ENCODE measurements at regions not wholly inside any gene's neighbourhood (a gene's known extent, or its start where the extent isn't known, plus 50 kb on each side); places are given as distances from the start of the nearest gene placed in this dataset.

DNA sequence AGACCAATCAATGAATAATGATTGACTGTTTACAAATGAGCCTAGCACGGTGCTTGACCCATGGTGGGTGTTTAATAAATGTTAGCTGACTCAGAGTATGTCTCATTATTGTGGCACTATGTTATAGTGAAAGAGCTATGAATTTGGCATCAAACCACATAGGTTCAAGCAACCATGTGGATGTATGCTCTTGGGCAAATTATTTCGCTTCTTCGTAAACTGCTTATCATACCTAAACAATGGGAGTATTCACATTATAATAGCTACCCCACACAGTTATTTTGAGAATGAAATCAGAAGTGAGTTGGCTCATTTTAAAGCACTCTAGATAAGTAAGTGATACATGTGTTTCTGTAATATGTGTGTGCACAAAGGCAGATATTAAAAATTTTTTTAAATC is 118.7 kb upstream of the HSD17B12 start:
- Mint-ChIP-seq H3K4me3 (no peak overlapping the region), H3K9me3 (no peaks in the 10 kb centered on the region), H3K27me3 (ENCODE audit: low read depth) (peaks cover 41% of the 10 kb centered on the region), H3K36me3 (ENCODE audit: low read depth) (no peaks in the 10 kb centered on the region), H3K4me1 (ENCODE audit: low read depth) (peaks cover 5% of the 10 kb centered on the region), H3K27ac (no peak overlapping the region)

DNA sequence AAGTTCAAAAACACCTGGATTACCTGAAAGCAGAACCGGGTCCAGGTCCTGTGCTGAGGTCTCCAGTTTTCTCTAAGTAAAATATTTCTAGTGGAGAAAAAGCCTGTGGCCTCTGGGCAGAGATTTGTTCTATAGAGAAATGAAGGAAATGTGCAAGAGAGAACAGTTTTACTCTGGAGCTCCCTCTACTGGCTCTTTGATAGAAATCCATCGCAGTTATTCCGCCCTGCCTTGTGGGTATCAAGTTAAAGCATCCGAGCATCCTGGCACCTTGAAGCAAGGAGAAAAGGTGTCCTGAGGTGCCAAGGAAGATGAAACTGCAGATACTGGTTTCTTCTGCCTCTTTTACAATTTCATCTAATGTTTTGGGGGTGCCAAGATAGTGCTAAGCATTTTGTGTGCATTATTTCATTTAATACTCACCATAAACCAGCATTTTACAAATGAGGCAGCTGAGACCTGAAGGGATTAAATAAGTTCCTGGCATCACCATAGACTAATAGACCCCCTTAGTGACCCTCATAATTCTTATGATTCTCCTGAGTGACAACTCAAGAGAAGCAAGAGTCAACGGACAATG is 113.1 kb upstream of the HSD17B12 start:
- Mint-ChIP-seq H3K4me1 (ENCODE audit: low read depth) (no peaks in the 10 kb centered on the region), H3K4me3 (no peak overlapping the region), H3K27me3 (ENCODE audit: low read depth) (peaks cover 42% of the 10 kb centered on the region), H3K36me3 (ENCODE audit: low read depth) (no peaks in the 10 kb centered on the region), H3K27ac (no peak overlapping the region), H3K9me3 (no peaks in the 10 kb centered on the region)

DNA sequence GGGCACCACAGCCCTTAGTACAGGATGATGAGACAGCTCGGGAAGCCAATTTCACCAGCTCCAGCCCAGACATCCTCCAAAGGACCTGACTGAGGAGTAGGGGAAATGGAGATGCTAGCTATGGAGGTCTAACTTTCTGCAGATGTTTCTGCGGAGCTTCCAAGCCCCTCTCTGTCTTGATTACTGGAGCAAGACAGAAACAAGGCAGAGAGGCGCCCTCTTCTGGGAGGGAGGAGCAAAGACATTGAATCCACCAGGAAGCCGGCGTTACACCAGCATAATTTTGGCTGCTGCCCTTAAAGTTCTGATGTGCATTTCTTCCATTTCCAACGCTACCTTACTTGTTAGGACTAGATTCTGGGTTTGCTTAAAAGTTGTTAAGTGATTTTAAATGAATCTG is 107.3 kb upstream of the HSD17B12 start:
- Mint-ChIP-seq H3K4me3 (no peak overlapping the region), H3K36me3 (ENCODE audit: low read depth) (no peaks in the 10 kb centered on the region), H3K27ac (no peak overlapping the region), H3K9me3 (no peaks in the 10 kb centered on the region), H3K27me3 (ENCODE audit: low read depth) (peaks cover 95% of the 10 kb centered on the region), H3K4me1 (ENCODE audit: low read depth) (peaks cover 8% of the 10 kb centered on the region)

DNA sequence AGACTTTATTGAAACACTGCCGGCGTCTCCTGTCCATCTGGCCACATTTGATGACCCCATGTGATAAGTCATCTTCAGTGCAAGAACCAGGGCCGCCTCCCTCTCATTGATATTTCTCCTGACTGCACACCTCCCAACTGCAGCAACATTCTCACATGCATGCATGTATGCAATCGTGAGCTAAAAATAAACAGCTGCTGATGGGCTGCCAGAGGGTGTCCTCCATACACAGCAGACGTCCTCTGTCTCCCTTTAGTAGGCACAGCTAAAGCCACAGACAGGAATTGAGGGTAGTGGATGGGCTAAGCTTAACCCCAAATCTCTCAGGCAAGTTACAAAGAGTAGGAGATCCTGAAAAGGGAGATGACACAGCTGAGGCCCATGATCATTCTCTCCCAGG is 106.7 kb upstream of the HSD17B12 start:
- Mint-ChIP-seq H3K4me1 (ENCODE audit: low read depth) (peaks cover 8% of the 10 kb centered on the region), H3K9me3 (no peaks in the 10 kb centered on the region)

DNA sequence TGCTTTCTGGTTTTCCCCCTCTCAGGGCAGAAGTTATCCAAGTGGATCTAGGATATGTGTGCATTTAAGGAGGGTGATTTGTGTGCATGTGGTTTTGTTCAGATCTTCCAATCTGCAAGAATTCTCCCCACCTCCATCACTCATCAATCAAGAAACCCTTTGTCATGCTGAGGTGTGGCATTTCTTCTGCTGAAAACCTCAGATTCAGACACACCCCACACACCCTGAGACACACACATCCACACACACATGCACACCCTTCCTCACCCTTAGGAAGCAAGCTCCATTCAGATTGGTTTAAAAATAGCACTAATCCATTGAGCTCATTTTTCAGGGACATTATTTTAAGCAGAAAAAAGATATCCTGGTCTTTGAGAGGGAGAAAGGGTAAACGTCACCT is 106.1 kb upstream of the HSD17B12 start:
- Mint-ChIP-seq H3K9me3 (no peaks in the 10 kb centered on the region), H3K4me1 (ENCODE audit: low read depth) (peaks cover 8% of the 10 kb centered on the region), H3K27me3 (ENCODE audit: low read depth) (peaks cover 96% of the 10 kb centered on the region), H3K4me3 (no peak overlapping the region), H3K36me3 (ENCODE audit: low read depth) (no peaks in the 10 kb centered on the region), H3K27ac (no peak overlapping the region)

More for the DNA sequence above, 106.7 kb upstream of the HSD17B12 start:
- Mint-ChIP-seq H3K36me3 (ENCODE audit: low read depth) (no peaks in the 10 kb centered on the region), H3K27ac (no peak overlapping the region), H3K27me3 (ENCODE audit: low read depth) (peaks cover 98% of the 10 kb centered on the region), H3K4me3 (no peak overlapping the region)

DNA sequence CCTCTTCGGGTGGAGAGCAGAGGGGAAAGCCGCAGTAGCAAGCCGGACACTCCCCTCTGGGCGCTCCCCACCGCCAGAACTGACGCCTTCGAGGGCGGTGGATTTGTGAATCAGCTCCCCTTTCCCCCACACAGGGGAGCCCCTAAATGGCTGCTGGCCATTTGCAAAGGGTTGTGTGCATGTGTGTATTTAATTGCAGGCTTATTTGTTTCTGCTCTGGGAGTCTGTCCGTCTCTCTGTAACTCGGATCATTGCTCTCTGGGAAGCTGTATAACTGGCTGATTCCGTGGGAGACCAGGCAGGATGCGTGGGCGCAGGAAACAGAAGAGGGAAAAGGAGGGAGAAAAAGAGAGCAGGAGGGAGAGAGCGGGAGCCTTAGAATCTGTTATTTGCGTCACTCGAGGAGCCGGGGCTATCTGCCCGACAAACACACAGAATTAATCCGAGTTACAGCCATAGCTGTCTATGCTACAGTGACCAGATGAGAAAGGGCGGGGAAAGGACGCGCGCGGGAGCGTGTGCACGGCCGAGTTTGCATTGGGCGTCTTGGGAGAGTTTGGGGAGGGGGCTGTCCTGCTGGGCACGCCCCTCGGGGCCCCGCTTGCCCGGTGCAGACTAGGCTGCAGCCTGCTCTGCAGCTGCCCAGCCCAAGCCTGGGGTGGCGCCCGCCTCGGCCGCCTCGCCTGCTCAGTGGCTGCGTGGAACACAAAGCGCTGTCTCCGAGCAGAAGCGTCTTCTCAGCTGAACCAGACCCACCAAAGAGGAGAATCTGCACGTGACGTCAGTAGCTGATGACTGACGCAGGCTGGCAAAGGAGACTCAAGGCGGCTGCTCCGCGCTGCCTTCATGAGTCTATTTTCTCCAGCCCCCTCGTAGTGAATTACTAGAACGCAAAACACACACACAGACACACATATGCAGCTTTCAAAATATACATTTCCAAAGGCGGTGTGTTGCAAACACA is 105.3 kb upstream of the HSD17B12 start:
- no peaks in the 10 kb centered on the region for H3K36me3 Mint-ChIP-seq (ENCODE audit: low read depth)

DNA sequence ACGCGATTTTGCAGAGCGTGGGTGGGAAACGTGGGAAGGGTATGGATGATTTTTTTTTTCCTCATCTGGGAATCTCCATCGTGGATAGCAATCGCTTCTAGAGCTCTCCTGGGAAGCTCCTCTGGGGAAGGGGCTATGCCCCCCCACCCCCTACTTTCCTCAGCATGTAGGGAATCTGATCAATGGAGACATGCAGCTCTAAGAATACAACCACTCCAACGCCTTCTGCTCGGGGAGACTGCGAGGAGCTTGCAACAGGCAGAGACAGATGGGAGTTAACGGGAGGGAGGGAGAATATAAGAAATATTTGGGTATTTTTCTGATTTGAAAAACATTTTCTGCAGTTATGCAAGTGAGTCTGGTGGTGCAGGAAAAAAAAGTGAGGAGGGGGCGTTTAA is 104.6 kb upstream of the HSD17B12 start:
- H3K36me3 Mint-ChIP-seq (ENCODE audit: low read depth) = no peaks in the 10 kb centered on the region
- no peak overlapping the region for H3K4me3 Mint-ChIP-seq
- H3K4me1 Mint-ChIP-seq (ENCODE audit: low read depth) = peaks cover 15% of the 10 kb centered on the region

More for the DNA sequence above, 105.3 kb upstream of the HSD17B12 start:
- no peak overlapping the region for H3K27ac Mint-ChIP-seq
- H3K9me3 Mint-ChIP-seq = no peaks in the 10 kb centered on the region
- peaks cover 8% of the 10 kb centered on the region for H3K4me1 Mint-ChIP-seq (ENCODE audit: low read depth)
- H3K27me3 Mint-ChIP-seq (ENCODE audit: low read depth) = peaks cover 96% of the 10 kb centered on the region
- H3K4me3 Mint-ChIP-seq = no peak overlapping the region

DNA sequence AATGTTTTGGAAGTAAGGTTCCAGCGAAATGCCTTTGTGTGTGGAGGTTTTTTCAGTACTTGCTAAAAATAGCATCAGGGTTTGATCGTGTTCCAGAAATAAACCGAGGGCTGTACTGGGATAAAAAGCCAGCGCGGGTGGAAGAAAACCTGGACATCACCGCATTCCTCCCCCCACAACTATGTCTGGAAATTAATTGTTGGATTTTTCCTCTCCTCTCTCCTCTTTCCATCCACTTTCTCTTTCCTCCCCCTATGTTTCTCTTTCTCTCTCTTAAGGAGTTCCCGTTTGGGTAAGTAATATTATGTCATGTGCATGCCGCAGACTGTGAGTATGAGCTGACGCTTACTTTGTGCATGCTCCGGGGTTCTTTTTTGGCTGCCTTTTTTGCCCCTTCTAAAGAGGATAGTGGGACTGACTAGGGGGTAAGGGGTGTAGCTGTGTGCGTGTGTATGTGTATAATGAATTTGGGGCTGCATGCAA is 104.2 kb upstream of the HSD17B12 start:
- Mint-ChIP-seq H3K36me3 (ENCODE audit: low read depth) (no peaks in the 10 kb centered on the region), H3K4me3 (no peak overlapping the region), H3K27me3 (ENCODE audit: low read depth) (peaks cover 97% of the 10 kb centered on the region), H3K4me1 (ENCODE audit: low read depth) (peaks cover 15% of the 10 kb centered on the region), H3K9me3 (no peaks in the 10 kb centered on the region), H3K27ac (no peak overlapping the region)

More for the DNA sequence above, 104.6 kb upstream of the HSD17B12 start:
- Mint-ChIP-seq H3K27ac (no peak overlapping the region), H3K27me3 (ENCODE audit: low read depth) (peaks cover 97% of the 10 kb centered on the region), H3K9me3 (no peaks in the 10 kb centered on the region)

DNA sequence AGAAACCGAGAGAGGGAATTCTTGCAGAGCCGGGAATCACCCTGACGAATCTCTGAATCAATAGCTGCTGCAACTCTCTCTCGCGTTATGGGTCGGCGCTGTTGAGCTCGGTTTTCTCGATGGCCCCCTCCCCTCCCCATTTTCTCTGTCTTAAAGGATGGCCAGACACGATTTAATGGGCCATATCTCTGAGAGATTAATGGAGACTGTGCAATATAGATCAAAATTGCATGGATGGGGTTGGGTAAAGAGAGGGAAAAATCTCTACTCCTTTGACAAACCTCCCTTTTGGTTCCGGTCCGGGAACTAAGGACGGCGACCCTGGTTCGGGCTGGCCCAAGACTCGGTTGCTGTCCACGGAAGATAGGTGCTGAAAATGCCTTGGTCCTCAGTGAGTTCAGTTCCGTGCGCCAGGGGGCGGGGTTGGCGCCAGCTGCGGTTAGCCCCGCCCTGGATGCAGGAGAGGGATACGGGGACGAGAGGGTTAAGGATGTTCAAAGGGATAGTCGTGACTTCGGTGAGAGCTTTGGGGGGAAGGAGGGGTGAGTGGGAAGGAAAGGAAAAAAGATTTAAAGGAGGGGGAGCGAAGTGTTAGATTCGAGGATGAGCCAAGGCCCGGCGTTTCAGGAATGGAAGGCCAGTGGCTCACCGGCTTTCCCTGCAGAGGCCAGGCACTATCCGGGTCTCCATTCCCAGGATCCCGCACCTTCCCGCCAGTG is 103.6 kb upstream of the HSD17B12 start:
- H3K4me1 Mint-ChIP-seq (ENCODE audit: low read depth) = peaks cover 16% of the 10 kb centered on the region
- H3K36me3 Mint-ChIP-seq (ENCODE audit: low read depth) = no peaks in the 10 kb centered on the region
- no peak overlapping the region for H3K27ac Mint-ChIP-seq
- H3K4me3 Mint-ChIP-seq = peak overlapping the region; percentile 28
- H3K9me3 Mint-ChIP-seq = no peaks in the 10 kb centered on the region
- peaks cover 97% of the 10 kb centered on the region for H3K27me3 Mint-ChIP-seq (ENCODE audit: low read depth)

DNA sequence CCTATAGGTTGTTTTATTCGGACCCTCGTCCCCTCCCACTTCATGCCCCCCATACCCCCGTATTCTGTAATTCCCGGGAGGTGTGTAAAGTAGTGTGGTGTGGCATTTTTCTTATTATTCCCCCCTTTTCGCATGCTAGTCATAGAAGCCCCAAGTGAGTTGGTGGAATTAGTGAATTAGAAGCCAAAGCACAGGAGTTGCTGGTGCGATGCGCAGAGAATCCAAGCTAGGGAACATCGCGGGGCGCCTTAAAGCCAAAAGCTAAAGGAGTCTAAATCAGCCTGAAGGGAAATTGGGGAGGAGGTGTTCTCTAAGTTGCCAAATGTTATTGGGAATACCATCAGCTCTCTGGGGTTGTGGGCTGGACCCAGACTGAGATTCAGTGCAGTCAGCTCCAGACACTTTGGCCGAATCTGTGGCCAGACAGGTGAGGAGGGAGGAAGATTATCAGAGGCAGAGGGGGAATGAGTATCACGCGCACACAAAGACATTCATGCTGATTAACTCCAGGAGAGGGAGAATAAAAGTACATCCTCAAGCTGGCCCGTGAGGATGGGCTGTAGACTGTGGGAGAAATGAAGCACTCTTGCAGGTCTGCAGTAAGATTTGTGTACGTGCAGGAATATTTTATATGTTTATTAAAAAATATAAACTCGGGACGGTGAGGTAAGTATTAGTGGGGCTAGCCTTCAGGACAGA is 102.8 kb upstream of the HSD17B12 start:
- Mint-ChIP-seq H3K27ac (peak overlapping the region; percentile 3), H3K4me3 (no peak overlapping the region), H3K36me3 (ENCODE audit: low read depth) (no peaks in the 10 kb centered on the region), H3K4me1 (ENCODE audit: low read depth) (peaks cover 16% of the 10 kb centered on the region), H3K27me3 (ENCODE audit: low read depth) (peaks cover 97% of the 10 kb centered on the region), H3K9me3 (no peaks in the 10 kb centered on the region)

DNA sequence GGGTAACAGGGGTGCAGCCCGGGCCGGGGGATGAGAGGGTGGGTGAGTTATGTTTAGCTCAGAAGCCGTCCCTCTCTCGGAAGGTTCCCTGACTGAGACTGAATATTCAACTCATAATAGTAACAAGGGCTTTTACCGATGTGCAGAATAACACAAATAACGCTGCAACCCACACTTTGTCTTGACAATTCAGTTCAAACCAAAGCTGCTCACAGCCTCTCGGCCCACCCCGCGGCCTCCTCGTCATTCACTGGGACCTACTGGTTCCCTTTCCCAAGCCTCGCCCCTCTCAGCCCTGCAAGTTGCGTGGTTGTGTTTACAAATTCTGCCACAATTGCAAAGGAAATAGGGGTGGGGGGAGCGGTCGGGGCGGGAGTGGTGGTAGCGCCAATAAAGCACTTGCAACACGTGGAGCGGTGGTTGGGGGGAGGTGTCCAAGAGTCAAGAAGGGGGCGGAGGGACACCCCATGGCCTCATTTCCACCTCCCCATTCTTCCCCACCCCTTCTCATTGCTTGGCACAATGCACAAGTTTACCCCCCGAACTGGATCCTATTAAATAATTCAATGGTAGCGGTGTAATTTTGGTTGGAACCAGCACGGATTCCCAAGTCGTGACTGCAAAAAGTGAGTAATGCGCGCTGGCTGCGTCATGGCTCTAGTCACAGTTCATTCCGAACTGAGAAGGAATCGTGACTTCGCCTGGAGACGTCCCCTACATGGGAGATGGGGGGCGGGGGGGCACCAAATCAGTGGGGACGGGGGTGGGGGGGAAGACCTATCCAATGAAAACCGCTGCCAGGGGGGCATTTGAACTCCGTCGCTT is 102.0 kb upstream of the HSD17B12 start:
- Mint-ChIP-seq H3K4me1 (ENCODE audit: low read depth) (peaks cover 16% of the 10 kb centered on the region), H3K27ac (no peak overlapping the region), H3K4me3 (peak overlapping the region; percentile 69)

DNA sequence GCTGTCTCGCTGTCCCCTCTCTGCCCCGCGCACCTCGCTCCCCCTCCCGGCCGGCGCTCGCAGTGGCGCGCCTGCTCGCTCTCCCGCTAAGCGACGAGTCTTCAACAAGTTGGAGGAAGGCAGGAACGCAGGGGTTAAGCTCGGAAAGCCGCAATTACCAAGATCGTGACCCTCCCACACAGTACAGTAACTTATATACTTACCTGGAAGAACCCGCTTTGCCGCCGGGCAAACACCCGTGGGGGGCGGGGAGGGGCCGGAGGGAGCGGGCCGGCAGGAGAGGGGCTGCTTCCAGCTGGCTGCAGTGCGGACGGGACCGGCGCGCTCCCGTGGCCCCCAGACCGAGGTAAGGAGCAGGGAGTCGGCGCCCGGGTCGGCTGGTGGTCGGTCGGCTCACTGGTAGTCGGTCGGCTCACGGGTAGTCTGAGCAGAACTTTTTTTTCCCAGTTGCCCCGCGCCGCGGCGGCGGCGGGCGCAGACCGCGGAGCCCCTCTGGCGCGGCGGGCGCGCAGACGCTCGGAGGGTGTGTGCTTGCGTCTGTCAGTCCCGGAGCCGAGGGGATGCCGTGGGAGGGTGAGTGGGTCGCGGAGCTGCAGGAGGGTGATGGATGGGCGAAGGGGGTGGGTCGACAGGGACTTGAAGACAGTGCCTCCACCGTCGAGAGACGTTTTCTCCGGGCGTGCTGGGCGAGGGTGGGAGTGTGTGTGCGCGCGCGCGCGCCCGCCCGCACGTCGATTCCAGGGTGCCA is 101.2 kb upstream of the HSD17B12 start:
- H3K36me3 Mint-ChIP-seq (ENCODE audit: low read depth) = no peaks in the 10 kb centered on the region
- H3K27ac Mint-ChIP-seq = no peak overlapping the region
- H3K4me1 Mint-ChIP-seq (ENCODE audit: low read depth) = peaks cover 16% of the 10 kb centered on the region
- peaks cover 96% of the 10 kb centered on the region for H3K27me3 Mint-ChIP-seq (ENCODE audit: low read depth)
- H3K9me3 Mint-ChIP-seq = no peaks in the 10 kb centered on the region
- H3K4me3 Mint-ChIP-seq = peak overlapping the region; percentile 69

More for the DNA sequence above, 102.0 kb upstream of the HSD17B12 start:
- Mint-ChIP-seq H3K27me3 (ENCODE audit: low read depth) (peaks cover 97% of the 10 kb centered on the region), H3K9me3 (no peaks in the 10 kb centered on the region), H3K36me3 (ENCODE audit: low read depth) (no peaks in the 10 kb centered on the region)

DNA sequence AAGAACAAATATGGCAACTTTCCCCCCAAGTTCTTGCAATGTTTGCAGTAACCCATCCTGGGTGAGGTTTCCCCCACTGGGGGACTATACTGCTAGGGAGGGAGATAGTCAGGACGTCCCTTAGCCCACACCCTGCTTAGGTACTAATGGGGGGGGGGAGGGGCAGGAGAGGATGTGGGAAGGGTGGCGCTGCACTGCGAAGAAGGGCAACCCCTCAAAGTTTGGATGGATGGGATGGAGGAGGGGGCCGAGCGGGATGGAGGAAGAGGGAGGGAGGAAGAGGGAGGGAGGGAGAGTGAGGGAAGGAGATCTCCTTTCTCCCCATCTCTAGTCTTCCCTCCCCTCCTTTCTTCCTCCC is 100.6 kb upstream of the HSD17B12 start:
- no peaks in the 10 kb centered on the region for H3K9me3 Mint-ChIP-seq

More for the DNA sequence above, 100.6 kb upstream of the HSD17B12 start:
- peak overlapping the region; percentile 17 for H3K4me3 Mint-ChIP-seq
- H3K4me1 Mint-ChIP-seq (ENCODE audit: low read depth) = peaks cover 14% of the 10 kb centered on the region
- no peaks in the 10 kb centered on the region for H3K36me3 Mint-ChIP-seq (ENCODE audit: low read depth)
- H3K27me3 Mint-ChIP-seq (ENCODE audit: low read depth) = peaks cover 96% of the 10 kb centered on the region
- H3K27ac Mint-ChIP-seq = no peak overlapping the region

Measured in T-helper 1 cell treated with Interleukin-12 subunit alpha and Interleukin-12 subunit beta and Interleukin-4 antibody, amounts not matched to agents 30 μg/mL and 1 μg/mL, for 36 hours (primary cell).